Transverse colon (tissue), 4 donors: ENCODE measurements at regions not wholly inside any gene's neighbourhood (a gene's known extent, or its start where the extent isn't known, plus 50 kb on each side); places are given as distances from the start of the nearest gene placed in this dataset.

ENCODE experiments used
- EP300 ChIP-seq: sonication (generic); formaldehyde crosslinking; IDR thresholded peaks from one replicate; pipeline ENCODE4 v1.6.1; 2017; ENCODE audit warnings: antibody characterized with exemption, low read depth
- POLR2A ChIP-seq: fragments of 450-650 bp; IDR thresholded peaks from one replicate; pipeline ENCODE4 v1.6.1; 2016; ENCODE audit warnings: antibody characterized with exemption, mild to moderate bottlenecking, moderate library complexity
- POLR2AphosphoS5 ChIP-seq, 3 donors: sonication (generic); formaldehyde crosslinking; IDR thresholded peaks; one replicate each; pipeline ENCODE4 v1.6.1; 2016; ENCODE audit warnings: antibody characterized with exemption in 3 of 3
- TF ChIP-seq, protein P1 (sequence below), 5 experiments: fragments of 200-600 bp in 3 of 5; fragments of 450-650 bp in 2 of 5; sonication (generic) in 3 of 5; IDR thresholded peaks; 1 replicate in 2 of 5; 2 replicates in 3 of 5; pipeline ENCODE4 v1.5.1; 2016 to 2017; ENCODE audit warnings: antibody characterized with exemption in 5 of 5, inconsistent platforms in 3 of 5, mild to moderate bottlenecking in 2 of 5, moderate library complexity in 1 of 5

DNA sequence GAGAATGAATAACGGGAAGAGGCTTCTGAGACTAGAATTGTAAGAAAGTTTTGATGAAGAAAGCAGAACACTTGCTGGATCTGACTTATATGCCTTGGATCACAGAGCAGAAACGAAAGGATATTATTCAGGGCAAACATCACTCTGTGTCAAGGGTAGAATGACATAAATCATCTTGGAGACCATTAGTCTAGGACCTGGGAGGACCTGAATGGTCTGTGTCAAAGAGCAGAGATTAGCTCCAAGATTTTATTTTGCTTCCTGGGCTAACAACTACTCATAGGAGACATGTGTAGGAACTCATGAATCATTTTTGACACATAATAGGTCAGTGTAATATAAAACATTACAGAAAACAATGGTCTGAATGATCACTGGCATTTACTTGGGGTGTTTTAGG, 417.9 kb downstream of the SLCO4C1 start:
- TF ChIP-seq, protein P1, sequence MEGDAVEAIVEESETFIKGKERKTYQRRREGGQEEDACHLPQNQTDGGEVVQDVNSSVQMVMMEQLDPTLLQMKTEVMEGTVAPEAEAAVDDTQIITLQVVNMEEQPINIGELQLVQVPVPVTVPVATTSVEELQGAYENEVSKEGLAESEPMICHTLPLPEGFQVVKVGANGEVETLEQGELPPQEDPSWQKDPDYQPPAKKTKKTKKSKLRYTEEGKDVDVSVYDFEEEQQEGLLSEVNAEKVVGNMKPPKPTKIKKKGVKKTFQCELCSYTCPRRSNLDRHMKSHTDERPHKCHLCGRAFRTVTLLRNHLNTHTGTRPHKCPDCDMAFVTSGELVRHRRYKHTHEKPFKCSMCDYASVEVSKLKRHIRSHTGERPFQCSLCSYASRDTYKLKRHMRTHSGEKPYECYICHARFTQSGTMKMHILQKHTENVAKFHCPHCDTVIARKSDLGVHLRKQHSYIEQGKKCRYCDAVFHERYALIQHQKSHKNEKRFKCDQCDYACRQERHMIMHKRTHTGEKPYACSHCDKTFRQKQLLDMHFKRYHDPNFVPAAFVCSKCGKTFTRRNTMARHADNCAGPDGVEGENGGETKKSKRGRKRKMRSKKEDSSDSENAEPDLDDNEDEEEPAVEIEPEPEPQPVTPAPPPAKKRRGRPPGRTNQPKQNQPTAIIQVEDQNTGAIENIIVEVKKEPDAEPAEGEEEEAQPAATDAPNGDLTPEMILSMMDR (IDR thresholded peaks at IDR 0.05) = no peak
- TF ChIP-seq POLR2AphosphoS5 (IDR thresholded peaks at IDR 0.05) (no peak), POLR2A (no peak), EP300 (no peak)
